DND-41 (cell line): ENCODE measurements at regions not wholly inside any gene's neighbourhood (a gene's known extent, or its start where the extent isn't known, plus 50 kb on each side); places are given as distances from the start of the nearest gene placed in this dataset.

ENCODE experiments used
- EZH2 ChIP-seq: IDR thresholded peaks from 3 replicates; pipeline ENCODE4 v1.6.1; 2012; ENCODE audit warnings: borderline replicate concordance, low read depth, mild to moderate bottlenecking, moderate library complexity, low read length, inconsistent platforms; ENCODE audit not compliant: severe bottlenecking
- TF ChIP-seq, protein P1 (sequence below): IDR thresholded peaks from 2 replicates; pipeline ENCODE4 v1.5.1; 2012; ENCODE audit warnings: borderline replicate concordance, low read length, moderate library complexity, mild to moderate bottlenecking; ENCODE audit not compliant: poor library complexity, severe bottlenecking; ENCODE audit errors: extremely low read depth

DNA sequence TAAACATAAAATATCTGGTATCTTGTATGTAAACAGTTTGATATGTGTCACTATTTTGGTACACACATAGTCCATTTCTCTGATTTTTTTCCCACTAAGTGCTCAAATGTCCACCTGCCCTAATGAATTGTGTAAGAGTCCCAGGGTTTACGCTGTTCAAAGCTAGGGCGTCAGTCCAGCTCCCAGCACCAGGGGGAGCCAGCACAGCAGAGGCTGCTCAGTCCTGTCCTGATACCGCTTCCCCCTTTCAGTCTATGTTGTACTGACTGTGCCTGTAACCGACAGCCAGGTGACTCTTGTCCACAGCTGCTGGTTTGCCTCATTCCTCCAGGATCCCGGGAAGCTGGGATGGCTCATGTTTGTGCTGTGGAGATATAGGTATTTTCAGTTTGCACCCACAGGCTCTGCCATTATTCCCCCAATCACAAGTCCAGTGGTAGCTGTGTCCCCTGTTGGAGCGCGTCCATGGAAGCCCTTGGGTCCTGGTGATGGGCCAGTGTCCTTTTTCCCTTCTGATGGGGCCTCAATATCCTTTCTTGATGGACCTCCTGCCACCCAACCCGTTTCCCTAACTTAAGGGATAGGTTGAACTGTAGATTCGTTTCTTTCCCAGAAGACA lies 242.0 kb downstream of the NEDD1 start:
- TF ChIP-seq, protein P1, sequence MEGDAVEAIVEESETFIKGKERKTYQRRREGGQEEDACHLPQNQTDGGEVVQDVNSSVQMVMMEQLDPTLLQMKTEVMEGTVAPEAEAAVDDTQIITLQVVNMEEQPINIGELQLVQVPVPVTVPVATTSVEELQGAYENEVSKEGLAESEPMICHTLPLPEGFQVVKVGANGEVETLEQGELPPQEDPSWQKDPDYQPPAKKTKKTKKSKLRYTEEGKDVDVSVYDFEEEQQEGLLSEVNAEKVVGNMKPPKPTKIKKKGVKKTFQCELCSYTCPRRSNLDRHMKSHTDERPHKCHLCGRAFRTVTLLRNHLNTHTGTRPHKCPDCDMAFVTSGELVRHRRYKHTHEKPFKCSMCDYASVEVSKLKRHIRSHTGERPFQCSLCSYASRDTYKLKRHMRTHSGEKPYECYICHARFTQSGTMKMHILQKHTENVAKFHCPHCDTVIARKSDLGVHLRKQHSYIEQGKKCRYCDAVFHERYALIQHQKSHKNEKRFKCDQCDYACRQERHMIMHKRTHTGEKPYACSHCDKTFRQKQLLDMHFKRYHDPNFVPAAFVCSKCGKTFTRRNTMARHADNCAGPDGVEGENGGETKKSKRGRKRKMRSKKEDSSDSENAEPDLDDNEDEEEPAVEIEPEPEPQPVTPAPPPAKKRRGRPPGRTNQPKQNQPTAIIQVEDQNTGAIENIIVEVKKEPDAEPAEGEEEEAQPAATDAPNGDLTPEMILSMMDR: peak; percentile 85
- TF ChIP-seq EZH2: no peak
